ENCODE measurements at regions not wholly inside any gene's neighbourhood (a gene's known extent, or its start where the extent isn't known, plus 50 kb on each side); places are given as distances from the start of the nearest gene placed in this dataset.

- H3K27me3 ChIP-seq (ENCODE audit: control insufficient read depth in 3 of 3, insufficient read depth in 3 of 3, low read length in 3 of 3) = peaks cover 0 to 5% (median 3%) of the 10 kb centered on the region in 3 donors
- no peaks in the 10 kb centered on the region for H3K9me3 ChIP-seq (ENCODE audit: control insufficient read depth in 3 of 3, low read length in 3 of 3)
- no peaks in the 10 kb centered on the region for H3K36me3 ChIP-seq (ENCODE audit: control insufficient read depth in 3 of 3, insufficient read depth in 3 of 3, low read length in 3 of 3)
- no peak overlapping the region for H3K9ac ChIP-seq (ENCODE audit: low read depth in 1 of 3, low read length in 3 of 3)
- no peak overlapping the region for H3K4me3 ChIP-seq (ENCODE audit: low read length in 3 of 3)
- peaks cover 8 to 12% (median 8%) of the 10 kb centered on the region in 3 donors for H3K4me1 ChIP-seq (ENCODE audit: control insufficient read depth in 3 of 3, insufficient read depth in 3 of 3, low read length in 3 of 3)
- no peak overlapping the region for H3K27ac ChIP-seq (ENCODE audit: low read depth, low read length)
Measured at GRCh38 chr20:48285656-48286055, 500.4 kb upstream of the SULF2 start.

GRCh38 chr20:48284837-48285236, 499.6 kb upstream of the SULF2 start:
- H3K27ac ChIP-seq (ENCODE audit: low read depth, low read length) = no peak overlapping the region
- no peak overlapping the region for H3K4me3 ChIP-seq (ENCODE audit: low read length in 3 of 3)
- no peaks in the 10 kb centered on the region for H3K9me3 ChIP-seq (ENCODE audit: control insufficient read depth in 3 of 3, low read length in 3 of 3)
- H3K9ac ChIP-seq (ENCODE audit: low read depth in 1 of 3, low read length in 3 of 3) = no peak overlapping the region
- peaks cover 0 to 3% (median 1%) of the 10 kb centered on the region in 3 donors for H3K27me3 ChIP-seq (ENCODE audit: control insufficient read depth in 3 of 3, insufficient read depth in 3 of 3, low read length in 3 of 3)
- H3K36me3 ChIP-seq (ENCODE audit: control insufficient read depth in 3 of 3, insufficient read depth in 3 of 3, low read length in 3 of 3) = no peaks in the 10 kb centered on the region
- peaks cover 8 to 12% (median 8%) of the 10 kb centered on the region in 3 donors for H3K4me1 ChIP-seq (ENCODE audit: control insufficient read depth in 3 of 3, insufficient read depth in 3 of 3, low read length in 3 of 3)

DNA sequence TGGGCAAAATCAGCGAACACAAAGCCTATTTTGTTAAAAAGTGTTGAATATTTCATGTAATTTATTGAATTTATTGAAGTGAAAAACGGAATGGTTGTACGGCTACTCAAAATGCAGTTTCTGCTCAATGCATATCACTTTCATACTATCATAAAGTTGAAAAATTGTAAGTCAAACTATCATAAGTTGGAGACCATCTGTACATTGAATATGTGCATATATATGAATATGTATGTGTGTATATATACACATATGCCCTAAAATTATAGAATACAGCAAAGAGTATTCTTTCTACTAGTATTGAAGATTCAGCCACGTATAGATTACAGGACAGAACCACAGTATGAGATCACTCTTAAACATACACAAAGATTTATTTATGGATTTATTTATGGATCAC, 499.0 kb upstream of the SULF2 start:
- H3K4me3 ChIP-seq (ENCODE audit: low read length in 3 of 3) = no peak overlapping the region
- peaks cover 0 to 3% (median 0%) of the 10 kb centered on the region in 3 donors for H3K27me3 ChIP-seq (ENCODE audit: control insufficient read depth in 3 of 3, insufficient read depth in 3 of 3, low read length in 3 of 3)
- H3K9me3 ChIP-seq (ENCODE audit: control insufficient read depth in 3 of 3, low read length in 3 of 3) = no peaks in the 10 kb centered on the region
- H3K9ac ChIP-seq (ENCODE audit: low read depth in 1 of 3, low read length in 3 of 3) = no peak overlapping the region
- H3K36me3 ChIP-seq (ENCODE audit: control insufficient read depth in 3 of 3, insufficient read depth in 3 of 3, low read length in 3 of 3) = no peaks in the 10 kb centered on the region
- H3K4me1 ChIP-seq (ENCODE audit: control insufficient read depth in 3 of 3, insufficient read depth in 3 of 3, low read length in 3 of 3) = peaks cover 8 to 12% (median 8%) of the 10 kb centered on the region in 3 donors
- H3K27ac ChIP-seq (ENCODE audit: low read depth, low read length) = no peak overlapping the region

DNA sequence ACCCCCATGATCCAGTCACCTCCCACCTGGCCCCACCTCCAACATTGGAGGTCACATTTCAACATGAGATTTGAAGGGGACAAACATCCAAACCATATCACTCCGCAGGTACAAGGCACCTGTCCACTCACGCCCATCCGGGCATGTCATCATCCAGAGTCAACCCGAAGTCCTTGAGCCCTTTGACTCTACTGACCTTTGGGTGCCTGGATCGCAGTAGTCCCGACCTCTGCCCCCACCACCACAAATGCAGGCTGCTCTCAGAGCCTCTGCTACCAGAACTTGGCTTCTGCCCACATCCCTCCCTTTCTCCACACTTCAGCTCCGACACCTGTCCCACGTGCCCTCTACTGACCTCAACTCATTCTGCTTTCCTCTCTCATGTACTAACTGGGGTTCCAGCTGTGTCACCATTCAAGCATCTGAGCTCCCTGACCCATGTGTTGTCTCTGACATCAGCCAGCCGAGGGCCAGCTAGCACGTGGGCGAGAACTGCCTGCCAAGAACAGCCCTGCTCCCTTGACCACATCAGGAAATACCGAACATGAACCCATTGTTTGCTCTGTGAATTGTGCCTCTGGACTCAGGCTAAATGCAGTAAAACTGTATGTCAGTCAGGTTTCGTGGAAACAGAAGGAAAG, 498.3 kb upstream of the SULF2 start:
- Histone ChIP-seq H3K9me3 (ENCODE audit: control insufficient read depth in 3 of 3, low read length in 3 of 3) (no peaks in the 10 kb centered on the region), H3K4me3 (ENCODE audit: low read length in 3 of 3) (no peak overlapping the region), H3K27ac (ENCODE audit: low read depth, low read length) (no peak overlapping the region), H3K4me1 (ENCODE audit: control insufficient read depth in 3 of 3, insufficient read depth in 3 of 3, low read length in 3 of 3) (peaks cover 8 to 12% (median 8%) of the 10 kb centered on the region in 3 donors), H3K36me3 (ENCODE audit: control insufficient read depth in 3 of 3, insufficient read depth in 3 of 3, low read length in 3 of 3) (no peaks in the 10 kb centered on the region), H3K9ac (ENCODE audit: low read depth in 1 of 3, low read length in 3 of 3) (no peak overlapping the region), H3K27me3 (ENCODE audit: control insufficient read depth in 3 of 3, insufficient read depth in 3 of 3, low read length in 3 of 3) (peaks cover 0 to 3% (median 0%) of the 10 kb centered on the region in 3 donors)

DNA sequence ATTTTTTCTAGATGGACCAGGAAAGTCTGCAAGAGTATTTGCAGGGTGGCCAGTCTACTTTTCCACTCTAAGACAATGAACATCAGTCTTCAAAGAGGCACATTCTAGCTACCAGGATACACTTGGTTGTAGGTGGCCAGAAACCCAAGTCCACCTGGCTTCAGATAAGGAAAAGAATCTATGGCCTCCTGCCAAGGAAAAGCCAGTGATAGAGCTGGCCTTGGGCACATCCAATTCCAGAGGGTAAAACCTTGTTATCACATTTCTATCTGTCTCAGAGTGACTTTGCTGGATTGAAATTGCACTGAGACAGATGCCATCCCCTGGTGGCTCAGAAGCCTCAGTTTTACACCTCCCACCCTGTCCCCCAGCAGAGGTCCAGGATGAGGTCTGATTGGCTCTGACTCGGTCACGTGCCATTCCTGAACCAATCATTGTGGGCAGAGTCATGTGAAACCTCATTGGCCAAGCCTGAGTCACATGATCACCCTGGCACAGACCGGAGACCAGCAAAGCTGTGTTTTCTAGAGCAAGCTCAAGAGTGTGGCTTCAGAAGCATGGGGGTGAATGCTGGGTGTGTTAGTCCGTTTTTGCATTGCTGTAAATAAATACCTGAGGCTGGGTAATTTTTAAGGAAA, 497.4 kb upstream of the SULF2 start:
- peaks cover 0 to 3% (median 0%) of the 10 kb centered on the region in 3 donors for H3K27me3 ChIP-seq (ENCODE audit: control insufficient read depth in 3 of 3, insufficient read depth in 3 of 3, low read length in 3 of 3)
- no peak overlapping the region for H3K4me3 ChIP-seq (ENCODE audit: low read length in 3 of 3)
- H3K9me3 ChIP-seq (ENCODE audit: control insufficient read depth in 3 of 3, low read length in 3 of 3) = no peaks in the 10 kb centered on the region
- H3K9ac ChIP-seq (ENCODE audit: low read depth in 1 of 3, low read length in 3 of 3) = no peak overlapping the region
- H3K4me1 ChIP-seq (ENCODE audit: control insufficient read depth in 3 of 3, insufficient read depth in 3 of 3, low read length in 3 of 3) = peaks cover 8 to 12% (median 8%) of the 10 kb centered on the region in 3 donors
- H3K27ac ChIP-seq (ENCODE audit: low read depth, low read length) = no peak overlapping the region
- no peaks in the 10 kb centered on the region for H3K36me3 ChIP-seq (ENCODE audit: control insufficient read depth in 3 of 3, insufficient read depth in 3 of 3, low read length in 3 of 3)

DNA sequence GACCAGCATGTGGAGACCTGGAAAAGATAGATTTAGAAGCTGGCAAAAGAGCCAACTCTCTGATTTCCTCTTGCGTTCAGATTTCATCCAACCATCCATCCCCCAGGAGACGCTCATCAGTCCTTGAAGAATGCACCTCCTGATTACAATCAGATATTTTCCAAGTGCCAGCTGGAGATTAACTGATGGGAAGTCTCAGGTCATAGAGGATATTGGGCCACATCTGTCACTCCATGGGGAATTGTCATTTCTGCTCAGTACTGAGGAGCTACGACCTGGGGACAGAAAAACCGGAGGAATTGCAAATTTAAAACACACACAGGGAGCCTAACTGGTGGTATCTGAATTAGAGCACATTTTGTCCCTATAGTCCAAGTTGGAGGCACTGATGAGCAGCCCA, 496.2 kb upstream of the SULF2 start:
- no peak overlapping the region for H3K27ac ChIP-seq (ENCODE audit: low read depth, low read length)
- no peak overlapping the region for H3K4me3 ChIP-seq (ENCODE audit: low read length in 3 of 3)
- H3K9me3 ChIP-seq (ENCODE audit: control insufficient read depth in 3 of 3, low read length in 3 of 3) = no peaks in the 10 kb centered on the region
- H3K4me1 ChIP-seq (ENCODE audit: control insufficient read depth in 3 of 3, insufficient read depth in 3 of 3, low read length in 3 of 3) = peaks cover 0 to 5% (median 0%) of the 10 kb centered on the region in 3 donors
- no peak overlapping the region for H3K9ac ChIP-seq (ENCODE audit: low read depth in 1 of 3, low read length in 3 of 3)
- H3K36me3 ChIP-seq (ENCODE audit: control insufficient read depth in 3 of 3, insufficient read depth in 3 of 3, low read length in 3 of 3) = no peaks in the 10 kb centered on the region
- peaks cover 0 to 3% (median 0%) of the 10 kb centered on the region in 3 donors for H3K27me3 ChIP-seq (ENCODE audit: control insufficient read depth in 3 of 3, insufficient read depth in 3 of 3, low read length in 3 of 3)

- Histone ChIP-seq H3K36me3 (ENCODE audit: control insufficient read depth in 3 of 3, insufficient read depth in 3 of 3, low read length in 3 of 3) (no peaks in the 10 kb centered on the region), H3K9me3 (ENCODE audit: control insufficient read depth in 3 of 3, low read length in 3 of 3) (no peaks in the 10 kb centered on the region), H3K4me1 (ENCODE audit: control insufficient read depth in 3 of 3, insufficient read depth in 3 of 3, low read length in 3 of 3) (peaks cover 0 to 5% (median 0%) of the 10 kb centered on the region in 3 donors), H3K9ac (ENCODE audit: low read depth in 1 of 3, low read length in 3 of 3) (no peak overlapping the region), H3K4me3 (ENCODE audit: low read length in 3 of 3) (no peak overlapping the region), H3K27ac (ENCODE audit: low read depth, low read length) (no peak overlapping the region), H3K27me3 (ENCODE audit: control insufficient read depth in 3 of 3, insufficient read depth in 3 of 3, low read length in 3 of 3) (peaks cover 0 to 4% (median 3%) of the 10 kb centered on the region in 3 donors)
Measured at GRCh38 chr20:48278961-48279481, 493.7 kb upstream of the SULF2 start.

GRCh38 chr20:48277266-48277665, 492.0 kb upstream of the SULF2 start:
- Histone ChIP-seq H3K27me3 (ENCODE audit: control insufficient read depth in 3 of 3, insufficient read depth in 3 of 3, low read length in 3 of 3) (peaks cover 0 to 4% (median 3%) of the 10 kb centered on the region in 3 donors), H3K27ac (ENCODE audit: low read depth, low read length) (no peak overlapping the region), H3K4me1 (ENCODE audit: control insufficient read depth in 3 of 3, insufficient read depth in 3 of 3, low read length in 3 of 3) (no peaks in the 10 kb centered on the region), H3K9me3 (ENCODE audit: control insufficient read depth in 3 of 3, low read length in 3 of 3) (no peaks in the 10 kb centered on the region), H3K36me3 (ENCODE audit: control insufficient read depth in 3 of 3, insufficient read depth in 3 of 3, low read length in 3 of 3) (no peaks in the 10 kb centered on the region), H3K4me3 (ENCODE audit: low read length in 3 of 3) (no peak overlapping the region), H3K9ac (ENCODE audit: low read depth in 1 of 3, low read length in 3 of 3) (no peak overlapping the region)

- Histone ChIP-seq H3K9ac (ENCODE audit: low read depth in 1 of 3, low read length in 3 of 3) (no peak overlapping the region), H3K4me1 (ENCODE audit: control insufficient read depth in 3 of 3, insufficient read depth in 3 of 3, low read length in 3 of 3) (no peaks in the 10 kb centered on the region), H3K36me3 (ENCODE audit: control insufficient read depth in 3 of 3, insufficient read depth in 3 of 3, low read length in 3 of 3) (no peaks in the 10 kb centered on the region), H3K27me3 (ENCODE audit: control insufficient read depth in 3 of 3, insufficient read depth in 3 of 3, low read length in 3 of 3) (peaks cover 0 to 4% (median 3%) of the 10 kb centered on the region in 3 donors), H3K27ac (ENCODE audit: low read depth, low read length) (no peak overlapping the region), H3K4me3 (ENCODE audit: low read length in 3 of 3) (no peak overlapping the region), H3K9me3 (ENCODE audit: control insufficient read depth in 3 of 3, low read length in 3 of 3) (no peaks in the 10 kb centered on the region)
Measured at GRCh38 chr20:48276021-48276342, 490.7 kb upstream of the SULF2 start.

DNA sequence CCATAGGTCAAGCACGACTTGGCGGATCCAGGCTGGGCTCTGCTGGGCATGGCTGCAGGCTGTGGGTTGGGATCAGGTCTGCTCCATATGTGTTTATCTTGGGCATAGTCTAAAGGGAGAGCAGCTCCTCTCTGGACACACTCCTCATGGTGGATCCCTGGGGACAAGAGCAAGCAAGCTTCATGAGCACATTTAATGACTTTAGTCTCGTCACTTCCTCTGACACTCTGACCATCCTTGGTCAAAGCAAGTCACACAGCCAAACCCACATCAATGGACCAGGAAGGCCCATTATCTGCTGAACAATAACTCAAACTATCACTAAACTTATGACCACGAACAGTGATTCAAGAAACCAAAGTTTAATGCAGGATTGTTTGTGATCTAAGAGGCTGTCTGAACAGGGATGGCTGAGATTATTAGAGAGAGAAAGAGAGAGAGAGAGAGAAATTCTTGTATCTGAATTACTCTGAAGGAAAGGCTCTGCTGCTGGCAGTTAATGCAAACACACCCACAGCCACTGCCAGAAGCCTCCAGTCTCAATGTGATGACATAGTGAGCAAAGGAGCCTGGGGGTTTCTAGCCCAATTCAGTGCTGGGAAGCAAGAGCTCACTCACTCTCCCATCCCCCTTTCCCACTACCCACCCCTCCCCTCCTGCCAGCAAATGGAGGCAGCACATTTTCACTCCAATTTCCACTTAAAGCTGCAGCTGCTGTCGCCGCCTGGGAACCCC, 490.2 kb upstream of the SULF2 start:
- no peaks in the 10 kb centered on the region for H3K4me1 ChIP-seq (ENCODE audit: control insufficient read depth in 3 of 3, insufficient read depth in 3 of 3, low read length in 3 of 3)

More for the DNA sequence above, 490.2 kb upstream of the SULF2 start:
- H3K4me3 ChIP-seq (ENCODE audit: low read length in 3 of 3) = no peak overlapping the region
- H3K36me3 ChIP-seq (ENCODE audit: control insufficient read depth in 3 of 3, insufficient read depth in 3 of 3, low read length in 3 of 3) = no peaks in the 10 kb centered on the region
- H3K27ac ChIP-seq (ENCODE audit: low read depth, low read length) = no peak overlapping the region
- H3K9ac ChIP-seq (ENCODE audit: low read depth in 1 of 3, low read length in 3 of 3) = no peak overlapping the region
- peaks cover 0 to 4% (median 0%) of the 10 kb centered on the region in 3 donors for H3K27me3 ChIP-seq (ENCODE audit: control insufficient read depth in 3 of 3, insufficient read depth in 3 of 3, low read length in 3 of 3)
- H3K9me3 ChIP-seq (ENCODE audit: control insufficient read depth in 3 of 3, low read length in 3 of 3) = no peaks in the 10 kb centered on the region
